GM19328 (cell line): ENCODE measurements at regions not wholly inside any gene's neighbourhood (a gene's known extent, or its start where the extent isn't known, plus 50 kb on each side); places are given as distances from the start of the nearest gene placed in this dataset.
"Not testable (repeated sequence)": the region's sequence is repeated elsewhere in the genome, so short reads cannot be mapped to it uniquely, and the experiment has no call there.

ENCODE experiments used
- ATAC-seq: cut with Tn5 transposase; IDR thresholded peaks from one replicate; pipeline ENCODE4 v1.9.1; 2021; ENCODE audit warnings: mild to moderate bottlenecking, moderate library complexity; ENCODE audit not compliant: unreplicated experiment

GRCh38 chr1:224029286-224030025 is 84.5 kb upstream of the FBXO28 start:
- ATAC-seq, result peak; percentile 85

GRCh38 chr1:224028802-224029201 is 85.1 kb upstream of the FBXO28 start:
- ATAC-seq, result not testable (repeated sequence)

GRCh38 chr1:224023122-224023521 is 90.8 kb upstream of the FBXO28 start:
- not testable (repeated sequence) for ATAC-seq

GRCh38 chr1:224022249-224022970 is 91.5 kb upstream of the FBXO28 start:
- not testable (repeated sequence) for ATAC-seq

- not testable (repeated sequence) for ATAC-seq
Measured at GRCh38 chr1:224019866-224020265, 94.0 kb upstream of the FBXO28 start.

- not testable (repeated sequence) for ATAC-seq
Measured at GRCh38 chr1:224015782-224016181, 98.1 kb upstream of the FBXO28 start.

GRCh38 chr1:224014330-224014649 is 99.6 kb upstream of the FBXO28 start:
- ATAC-seq, result no peak

GRCh38 chr1:224013626-224014329 is 100.1 kb upstream of the FBXO28 start:
- not testable (repeated sequence) for ATAC-seq

- ATAC-seq, result not testable (repeated sequence)
Measured at GRCh38 chr1:224012807-224013434, 101.0 kb upstream of the FBXO28 start.

- not testable (repeated sequence) for ATAC-seq
Measured at GRCh38 chr1:224012162-224012561, 101.7 kb upstream of the FBXO28 start.

- not testable (repeated sequence) for ATAC-seq
Measured at GRCh38 chr1:224011751-224012150, 102.2 kb upstream of the FBXO28 start.

GRCh38 chr1:224011153-224011552 is 102.8 kb upstream of the FBXO28 start:
- not testable (repeated sequence) for ATAC-seq

- not testable (repeated sequence) for ATAC-seq
Measured at GRCh38 chr1:224005973-224006372, 107.9 kb upstream of the FBXO28 start.

- not testable (repeated sequence) for ATAC-seq
Measured at GRCh38 chr1:224004552-224005315, 109.2 kb upstream of the FBXO28 start.

- not testable (repeated sequence) for ATAC-seq
Measured at GRCh38 chr1:224003896-224004295, 110.0 kb upstream of the FBXO28 start.

GRCh38 chr1:224001757-224002156 is 112.2 kb upstream of the FBXO28 start:
- ATAC-seq, result not testable (repeated sequence)

GRCh38 chr1:223999761-224000160 is 114.2 kb upstream of the FBXO28 start:
- not testable (repeated sequence) for ATAC-seq

- not testable (repeated sequence) for ATAC-seq
Measured at GRCh38 chr1:223998676-223999455, 115.0 kb upstream of the FBXO28 start.

- not testable (repeated sequence) for ATAC-seq
Measured at GRCh38 chr1:223996376-223996775, 117.5 kb upstream of the FBXO28 start.
